Omental fat pad (tissue), 3 donors: ENCODE measurements at regions not wholly inside any gene's neighbourhood (a gene's known extent, or its start where the extent isn't known, plus 50 kb on each side); places are given as distances from the start of the nearest gene placed in this dataset.

Experiments used
- ATAC-seq: fragments of 150-250 bp; one replicate; pipeline ENCODE4 v1.9.1; 2016; ENCODE audit warnings: mild to moderate bottlenecking, moderate library complexity; ENCODE audit not compliant: low FRiP score
- DNase-seq: peaks from one replicate; pipeline ENCODE4 v3.0.0-alpha.2; 2019; ENCODE audit warnings: low spot score
- TF ChIP-seq, protein P1 (sequence below), 3 donors: fragments of 450-650 bp; IDR thresholded peaks; one replicate each; pipeline ENCODE4 v1.5.1; 2016 to 2017; ENCODE audit warnings: antibody characterized with exemption in 3 of 3, mild to moderate bottlenecking in 3 of 3, moderate library complexity in 2 of 3

DNA sequence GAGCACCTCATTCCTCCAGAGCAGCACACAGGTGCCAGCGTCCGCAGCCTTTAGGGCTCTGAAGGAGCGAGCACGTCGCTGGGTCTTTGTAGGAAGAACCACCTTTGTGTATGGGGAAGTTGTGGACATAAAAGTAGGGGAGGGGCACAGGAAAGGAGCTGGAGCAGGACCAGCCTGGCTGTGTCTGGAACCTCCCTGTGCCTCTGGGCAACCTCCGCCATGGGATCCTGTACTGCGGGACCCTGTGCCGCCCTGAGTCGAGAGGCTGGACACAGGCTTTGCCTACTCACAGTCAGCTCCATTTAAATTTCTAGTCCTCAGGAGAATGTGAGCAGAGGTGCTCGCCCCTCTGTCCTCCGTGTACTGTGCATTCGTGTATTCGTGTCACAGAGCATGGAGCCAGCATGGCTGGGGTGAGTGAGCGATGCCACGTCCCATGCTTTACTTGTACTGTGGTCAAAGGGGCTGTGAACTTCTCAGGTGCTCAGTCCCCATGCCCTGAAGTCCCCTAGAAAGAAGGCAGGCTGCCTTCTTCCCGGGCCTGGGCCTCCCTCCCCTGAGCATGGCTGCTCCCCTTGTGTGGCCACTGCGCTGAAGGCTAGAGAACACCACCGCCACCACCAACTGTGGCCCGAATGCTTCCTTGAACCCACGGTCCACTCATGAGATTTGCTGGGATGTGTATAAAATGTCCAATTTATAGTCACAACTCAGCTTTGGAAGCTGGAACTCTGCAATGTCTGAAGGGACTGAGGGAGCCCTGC, 99.9 kb downstream of the TEX29 start:
- ATAC-seq (no peak), DNase-seq (no peak)
- TF ChIP-seq, protein P1, sequence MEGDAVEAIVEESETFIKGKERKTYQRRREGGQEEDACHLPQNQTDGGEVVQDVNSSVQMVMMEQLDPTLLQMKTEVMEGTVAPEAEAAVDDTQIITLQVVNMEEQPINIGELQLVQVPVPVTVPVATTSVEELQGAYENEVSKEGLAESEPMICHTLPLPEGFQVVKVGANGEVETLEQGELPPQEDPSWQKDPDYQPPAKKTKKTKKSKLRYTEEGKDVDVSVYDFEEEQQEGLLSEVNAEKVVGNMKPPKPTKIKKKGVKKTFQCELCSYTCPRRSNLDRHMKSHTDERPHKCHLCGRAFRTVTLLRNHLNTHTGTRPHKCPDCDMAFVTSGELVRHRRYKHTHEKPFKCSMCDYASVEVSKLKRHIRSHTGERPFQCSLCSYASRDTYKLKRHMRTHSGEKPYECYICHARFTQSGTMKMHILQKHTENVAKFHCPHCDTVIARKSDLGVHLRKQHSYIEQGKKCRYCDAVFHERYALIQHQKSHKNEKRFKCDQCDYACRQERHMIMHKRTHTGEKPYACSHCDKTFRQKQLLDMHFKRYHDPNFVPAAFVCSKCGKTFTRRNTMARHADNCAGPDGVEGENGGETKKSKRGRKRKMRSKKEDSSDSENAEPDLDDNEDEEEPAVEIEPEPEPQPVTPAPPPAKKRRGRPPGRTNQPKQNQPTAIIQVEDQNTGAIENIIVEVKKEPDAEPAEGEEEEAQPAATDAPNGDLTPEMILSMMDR (IDR thresholded peaks at IDR 0.05): no peak

DNA sequence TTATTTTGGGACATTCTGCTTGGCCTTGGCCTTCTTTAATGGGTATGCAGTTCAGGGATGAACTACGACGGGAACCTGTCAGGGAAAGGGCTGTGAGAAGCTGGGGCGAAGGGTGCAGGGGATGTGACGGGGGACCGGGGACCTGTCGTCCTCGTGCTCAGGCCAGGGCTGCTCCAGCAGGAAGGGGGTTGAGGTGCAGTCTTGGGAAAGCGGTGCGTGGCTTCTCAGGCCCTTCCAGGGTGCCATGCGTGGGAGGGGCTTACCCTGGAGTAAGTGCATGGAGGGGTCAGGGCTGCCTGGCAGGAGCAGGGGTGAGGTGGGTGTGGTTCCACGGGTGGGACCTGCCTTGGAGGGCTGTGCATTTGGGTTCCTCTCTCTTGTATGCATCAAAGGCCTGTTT, 100.8 kb downstream of the TEX29 start:
- ATAC-seq (no peak), DNase-seq (no peak)
- TF ChIP-seq, protein P1 (IDR thresholded peaks at IDR 0.05): no peak

DNA sequence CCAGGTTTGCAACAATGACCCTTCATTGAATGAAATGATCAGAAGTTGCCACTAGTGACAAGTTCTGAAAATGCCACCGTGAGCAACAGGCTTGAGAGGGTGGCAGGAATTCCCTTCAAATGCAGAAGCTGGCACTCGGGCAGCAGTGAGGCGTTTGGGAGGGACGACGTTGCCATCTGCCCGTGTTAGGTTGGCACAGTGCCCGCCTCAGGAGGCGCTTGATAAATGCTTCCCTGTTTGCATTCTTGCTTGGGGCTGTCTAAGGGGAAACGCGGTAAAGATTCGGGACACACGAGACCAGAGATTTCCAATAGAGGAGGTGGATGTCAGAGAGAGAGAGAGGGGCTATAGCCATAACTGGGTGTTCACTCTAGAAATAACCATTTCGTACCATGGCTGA, 101.9 kb downstream of the TEX29 start:
- TF ChIP-seq, protein P1 (IDR thresholded peaks at IDR 0.05): no peak
- ATAC-seq (no peak), DNase-seq (no peak)

DNA sequence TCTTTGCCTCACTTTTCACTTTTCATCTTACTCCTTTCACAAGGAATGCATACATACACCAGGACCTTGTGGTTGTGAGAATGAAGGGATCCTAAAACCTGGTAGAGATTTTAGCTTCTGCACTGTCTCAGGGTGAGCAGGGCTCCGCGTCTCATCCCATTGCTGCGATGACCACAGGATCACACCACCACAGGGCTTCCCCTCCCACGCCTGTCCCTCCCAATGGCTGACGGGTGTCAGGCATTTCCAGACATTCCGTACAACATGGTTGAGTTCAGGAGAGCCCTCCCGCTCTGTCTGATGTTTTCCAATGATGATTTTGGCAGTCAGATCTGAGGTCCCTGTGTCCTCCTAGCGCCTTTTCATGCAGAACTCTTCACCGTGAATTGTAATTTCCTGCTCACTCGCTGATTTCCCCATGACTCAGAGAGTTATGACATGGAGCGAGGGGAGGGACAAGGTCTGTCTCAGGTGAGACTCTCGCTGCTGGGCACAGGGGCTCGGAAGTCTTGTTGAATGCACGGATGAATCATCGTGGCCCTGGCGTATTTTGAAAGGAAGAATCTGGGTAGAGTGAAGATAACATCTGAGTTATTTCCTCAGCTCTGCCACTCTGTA, 102.8 kb downstream of the TEX29 start:
- no peak for ATAC-seq
- TF ChIP-seq, protein P1 (IDR thresholded peaks at IDR 0.05): no peak
- no peak for DNase-seq

DNA sequence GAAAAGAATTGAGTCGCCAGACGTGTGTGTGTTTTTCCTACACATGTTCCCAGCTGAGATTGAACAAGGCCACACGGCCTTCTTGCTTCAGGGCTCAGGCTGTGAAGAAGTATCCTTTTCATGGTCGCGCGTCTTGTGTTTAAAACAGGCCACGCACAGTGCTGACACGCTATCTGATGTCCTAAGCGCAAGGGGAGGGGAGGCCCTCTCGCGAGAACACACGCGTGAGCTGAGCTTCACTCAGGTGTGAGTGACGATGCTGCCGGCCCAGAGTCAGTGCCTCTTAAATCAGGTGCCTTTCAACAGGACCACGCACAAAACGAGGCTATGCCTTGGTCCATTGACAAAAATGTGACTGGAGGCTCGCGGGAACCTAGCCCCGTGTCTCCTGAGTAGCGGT, 103.7 kb downstream of the TEX29 start:
- TF ChIP-seq, protein P1 (IDR thresholded peaks at IDR 0.05): no peak
- ATAC-seq (no peak), DNase-seq (no peak)

DNA sequence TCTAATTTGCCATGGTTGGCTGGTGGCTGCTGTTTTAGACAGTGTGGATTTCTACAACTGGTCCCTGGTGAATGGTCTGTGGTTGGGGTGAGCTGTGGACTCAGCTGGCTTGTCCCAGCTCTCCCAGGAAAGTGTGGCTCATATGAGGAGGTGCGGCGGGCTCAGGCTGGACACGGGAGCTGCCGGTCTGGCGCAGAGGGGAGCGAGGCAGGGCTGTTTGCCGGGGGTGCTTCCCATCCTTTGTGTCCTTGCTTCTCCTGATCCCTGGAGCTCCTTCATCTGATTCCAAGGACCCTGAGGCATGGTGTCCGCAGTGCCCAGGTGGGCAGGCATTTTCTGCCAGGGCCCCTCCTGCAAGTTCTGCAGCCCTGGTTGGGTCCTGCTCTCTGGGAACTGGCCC, 104.9 kb downstream of the TEX29 start:
- ATAC-seq: no peak
- no peak for DNase-seq
- TF ChIP-seq, protein P1 (IDR thresholded peaks at IDR 0.05): no peak

DNA sequence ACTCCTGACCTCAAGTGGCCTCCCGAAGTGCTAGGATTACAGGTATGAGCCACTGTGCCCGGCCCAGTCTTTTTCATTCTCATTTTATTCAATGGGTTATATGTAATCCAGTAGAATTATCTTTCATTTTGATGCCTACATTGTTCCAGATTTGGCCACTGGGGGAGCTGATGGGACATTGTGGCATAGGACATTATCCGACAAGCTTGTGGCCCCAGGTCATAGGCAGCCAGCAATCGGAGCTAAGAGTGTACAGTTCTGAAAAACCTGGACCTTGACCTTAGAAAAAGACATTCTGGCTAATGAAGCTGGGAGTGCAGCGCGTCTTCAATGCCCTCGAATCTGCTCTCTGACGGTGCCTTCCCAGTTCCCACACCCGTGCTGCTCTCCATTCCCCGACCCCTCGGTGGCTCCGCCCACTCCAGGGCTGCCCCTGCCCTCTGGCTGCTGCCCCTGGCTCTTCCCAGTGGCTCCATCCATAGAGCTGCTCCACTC, 108.7 kb downstream of the TEX29 start:
- no peak for DNase-seq
- TF ChIP-seq, protein P1 (IDR thresholded peaks at IDR 0.05): no peak
- no peak for ATAC-seq
